GM18873 (cell line): ENCODE measurements at regions not wholly inside any gene's neighbourhood (a gene's known extent, or its start where the extent isn't known, plus 50 kb on each side); places are given as distances from the start of the nearest gene placed in this dataset.

Experiments used
- ATAC-seq: cut with Tn5 transposase; IDR thresholded peaks from one replicate; pipeline ENCODE4 v1.9.1; 2021; ENCODE audit warnings: mild to moderate bottlenecking, moderate library complexity, moderate number of reproducible peaks; ENCODE audit not compliant: unreplicated experiment, low FRiP score

DNA sequence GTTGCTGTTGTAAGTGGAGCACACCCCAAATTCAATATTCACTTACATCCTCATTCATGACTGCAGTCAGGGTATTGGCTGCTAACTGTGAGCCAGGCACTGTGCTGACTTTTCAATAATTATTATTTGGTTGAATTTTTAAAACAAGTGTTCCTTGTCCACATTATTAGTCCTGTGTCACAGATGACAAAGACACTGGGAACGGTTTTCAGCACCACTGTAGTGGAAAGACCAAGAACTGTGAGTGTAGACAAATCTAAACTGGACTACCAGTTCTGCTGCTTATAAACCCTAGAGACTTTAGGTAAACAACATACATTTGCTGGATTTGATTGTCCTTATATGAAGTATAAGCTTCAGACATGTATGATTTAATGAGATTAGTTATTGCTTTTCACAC is 197.7 kb upstream of the ROBO2 start:
- no peak for ATAC-seq

DNA sequence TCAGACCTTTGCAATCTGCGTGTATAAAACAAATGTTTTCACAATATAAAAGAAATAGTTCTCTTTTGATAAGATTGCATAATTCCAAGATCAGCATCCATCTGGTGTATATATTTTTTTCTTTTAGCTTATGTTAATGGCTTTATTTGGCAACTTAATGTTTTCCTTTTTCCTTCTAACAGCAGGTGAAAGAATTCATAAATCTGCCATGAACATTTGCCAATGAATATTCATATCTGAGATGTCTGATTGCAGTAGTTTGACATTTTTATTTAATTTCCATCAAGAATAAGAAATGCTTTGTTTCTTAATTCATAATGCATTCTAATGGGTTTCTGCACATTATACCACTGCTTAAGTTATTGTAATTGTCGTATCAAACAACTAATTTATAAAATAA is 184.4 kb upstream of the ROBO2 start:
- no peak for ATAC-seq

DNA sequence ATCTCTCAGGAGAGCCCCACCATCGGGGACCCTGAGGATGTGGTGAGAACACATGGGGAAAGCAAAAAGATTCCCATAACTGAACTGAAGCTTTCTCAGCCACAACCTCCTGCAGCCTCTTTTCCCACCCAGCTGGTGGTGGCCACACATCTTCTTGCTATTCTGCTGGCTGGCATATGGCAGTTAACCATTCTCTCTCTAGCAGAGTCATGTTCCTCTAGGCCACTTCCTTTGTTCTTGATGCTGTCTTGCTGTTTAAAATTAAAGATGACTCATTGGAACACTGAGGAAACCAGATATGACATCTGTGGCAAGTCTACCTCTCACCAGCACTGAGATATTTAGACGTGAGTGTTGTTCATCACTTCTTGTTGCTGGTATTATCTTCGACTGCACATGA is 180.3 kb upstream of the ROBO2 start:
- peak; percentile 76 for ATAC-seq

DNA sequence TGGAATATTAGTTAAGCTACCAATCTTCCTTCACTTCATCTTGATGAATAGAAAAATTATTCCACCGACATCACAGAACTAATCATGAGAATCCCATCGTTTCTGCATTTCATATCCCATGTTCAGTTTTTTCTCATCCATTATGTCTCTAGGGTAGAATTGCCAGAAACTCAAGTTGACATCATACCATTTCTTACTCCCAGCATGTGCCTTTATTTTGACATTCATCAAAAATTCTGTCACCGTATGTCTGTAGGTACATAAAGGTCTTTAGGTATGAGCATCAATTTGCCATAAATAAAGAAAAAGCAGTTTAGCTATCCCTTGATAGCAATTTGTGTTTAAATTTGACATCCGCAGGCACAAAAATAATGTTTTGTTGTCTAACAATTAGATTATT is 175.5 kb upstream of the ROBO2 start:
- no peak for ATAC-seq

DNA sequence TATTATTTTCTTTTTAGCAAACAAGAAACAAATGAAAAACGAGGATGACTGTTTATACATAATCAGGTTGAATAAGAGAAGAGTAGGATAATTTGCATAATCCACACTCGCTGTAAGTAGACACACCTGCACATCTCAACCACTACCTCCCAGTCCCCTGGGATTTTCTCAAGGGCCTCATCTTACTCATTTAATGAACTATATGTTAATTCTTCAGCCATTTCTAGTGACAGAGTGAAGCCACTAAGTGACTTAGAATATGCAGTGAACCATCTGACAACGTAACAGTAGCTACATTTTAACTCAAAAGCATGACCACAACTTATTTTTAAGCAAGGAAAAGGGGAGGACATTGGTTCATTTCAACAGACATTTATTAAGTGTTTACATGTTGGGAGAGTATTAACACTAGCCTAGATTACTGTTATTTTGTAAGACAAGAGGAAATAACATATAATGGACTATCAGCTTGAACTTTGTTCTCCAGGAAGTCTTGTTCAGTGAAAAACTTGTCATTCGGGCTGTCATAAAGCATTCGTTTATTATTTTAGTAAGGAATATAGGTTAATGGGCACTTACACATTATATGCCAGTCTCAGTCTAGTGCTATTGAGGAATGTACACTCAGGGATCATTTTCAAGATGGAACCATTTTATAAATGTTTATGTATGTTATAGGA is 173.0 kb upstream of the ROBO2 start:
- peak; percentile 95 for ATAC-seq

DNA sequence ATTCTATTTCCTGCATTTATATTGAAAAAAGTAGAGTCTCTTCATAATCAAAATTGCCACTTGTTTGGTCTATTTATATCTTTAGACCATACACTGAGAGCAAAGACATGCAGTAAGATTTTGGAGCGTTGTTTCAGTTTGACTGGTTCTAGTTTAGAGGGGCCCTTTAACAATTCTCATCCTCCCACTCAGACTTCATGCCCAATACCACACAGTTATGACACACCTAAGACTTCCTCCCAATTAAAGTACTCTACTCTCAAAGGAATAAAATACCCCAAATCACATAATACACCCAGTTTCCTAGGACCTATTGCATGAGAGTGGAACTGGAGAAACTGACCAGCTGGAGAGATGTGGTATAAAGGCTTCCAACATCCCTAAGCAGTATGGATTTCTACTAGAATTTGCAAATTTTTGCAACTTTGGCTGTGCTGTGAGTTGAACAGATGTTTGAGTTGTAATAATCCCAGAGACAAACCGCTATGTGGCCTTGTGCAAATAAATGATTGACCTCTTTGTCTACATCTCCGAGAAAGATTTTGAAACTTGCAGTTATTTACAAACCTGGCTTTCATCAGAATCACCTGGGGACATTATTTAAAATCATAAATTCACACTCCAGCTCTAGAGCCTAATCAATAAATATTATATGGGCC is 170.0 kb upstream of the ROBO2 start:
- ATAC-seq, result no peak

DNA sequence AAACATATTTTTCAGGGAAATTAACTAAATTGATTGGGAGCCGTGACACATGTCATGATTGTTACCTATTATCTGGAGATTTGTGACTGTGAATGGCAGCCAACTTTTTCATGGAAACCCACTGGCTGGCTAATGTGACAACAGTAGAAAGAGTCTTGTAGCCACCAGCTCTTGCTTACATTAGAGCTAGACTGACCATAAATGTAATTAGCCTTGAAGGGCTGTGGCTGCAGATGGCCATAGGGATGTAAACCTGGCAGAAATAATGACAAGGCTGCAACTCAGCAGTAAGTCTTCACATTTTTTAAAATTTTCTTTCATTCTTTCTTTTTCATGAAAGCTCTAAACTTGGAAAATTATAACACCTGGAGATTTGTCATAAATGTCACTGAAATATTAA is 168.2 kb upstream of the ROBO2 start:
- ATAC-seq, result no peak

DNA sequence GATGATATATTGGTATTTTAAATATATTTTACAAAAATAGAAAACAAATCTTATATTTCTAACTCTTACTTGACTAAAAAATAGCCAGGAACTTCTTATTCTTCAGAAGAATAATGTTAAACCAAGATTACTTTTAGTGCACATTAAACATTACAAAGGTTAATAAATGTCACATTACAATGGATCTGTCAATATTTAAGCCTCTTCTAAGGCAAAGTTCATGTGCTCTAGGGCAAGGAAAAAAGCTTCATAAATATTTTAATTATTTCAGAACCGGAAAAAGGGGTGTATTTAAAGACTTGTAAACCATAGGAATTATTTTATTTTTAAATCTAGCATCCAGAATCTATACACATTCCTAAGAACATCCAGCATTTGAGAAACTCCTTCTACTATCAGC is 166.9 kb upstream of the ROBO2 start:
- ATAC-seq, result no peak

DNA sequence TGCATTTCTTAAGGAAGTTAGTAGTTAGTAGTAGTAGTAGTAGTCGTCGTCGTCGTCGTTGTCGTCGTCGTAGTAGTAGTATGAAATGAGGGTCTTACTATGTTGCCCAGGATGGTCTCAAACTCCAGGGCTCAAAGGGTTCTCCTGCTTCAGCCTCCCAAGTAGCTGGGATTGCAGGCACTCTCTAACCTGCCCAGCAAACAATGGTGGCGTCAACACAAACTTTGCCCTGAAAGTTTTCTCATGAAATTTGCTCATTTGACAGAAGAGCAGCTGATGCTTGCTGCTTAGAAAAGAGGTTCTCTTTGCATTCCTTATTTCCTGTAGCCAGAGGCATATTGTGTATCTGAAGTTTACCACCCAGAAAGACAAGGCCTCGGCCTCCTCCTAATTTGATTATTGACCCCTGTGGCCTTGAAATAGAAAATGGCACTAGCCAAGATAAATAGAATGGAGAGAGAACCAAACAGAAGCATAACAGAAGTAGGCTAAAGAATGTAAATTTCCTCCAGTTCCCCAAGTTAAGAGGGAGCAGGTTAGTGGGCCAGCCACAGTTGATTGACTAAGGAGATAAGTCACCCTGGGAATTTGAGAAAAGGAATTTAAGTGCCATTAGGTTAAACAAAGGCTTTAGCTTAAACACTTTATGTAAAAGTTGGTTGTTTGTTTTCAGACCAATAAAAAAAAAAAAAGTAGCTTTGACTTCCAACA is 166.2 kb upstream of the ROBO2 start:
- no peak for ATAC-seq

DNA sequence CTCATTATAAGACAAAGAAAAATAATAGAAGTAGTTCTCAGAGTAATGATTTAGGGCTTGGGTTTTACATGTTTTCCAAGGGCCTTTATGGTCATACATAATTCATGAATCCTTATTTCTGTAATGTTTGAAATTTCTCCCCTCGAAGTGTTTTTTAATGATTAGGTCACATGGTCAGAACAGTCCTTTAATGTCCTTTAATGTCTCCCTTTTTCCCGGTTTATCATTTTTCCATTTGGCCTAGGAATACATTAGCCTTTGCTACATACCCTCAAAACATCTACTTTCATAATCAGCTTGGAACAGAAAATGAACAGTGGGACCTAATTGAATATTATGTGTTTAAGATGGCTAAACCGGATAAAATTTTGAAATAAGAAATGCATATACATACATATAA is 159.9 kb upstream of the ROBO2 start:
- no peak for ATAC-seq

DNA sequence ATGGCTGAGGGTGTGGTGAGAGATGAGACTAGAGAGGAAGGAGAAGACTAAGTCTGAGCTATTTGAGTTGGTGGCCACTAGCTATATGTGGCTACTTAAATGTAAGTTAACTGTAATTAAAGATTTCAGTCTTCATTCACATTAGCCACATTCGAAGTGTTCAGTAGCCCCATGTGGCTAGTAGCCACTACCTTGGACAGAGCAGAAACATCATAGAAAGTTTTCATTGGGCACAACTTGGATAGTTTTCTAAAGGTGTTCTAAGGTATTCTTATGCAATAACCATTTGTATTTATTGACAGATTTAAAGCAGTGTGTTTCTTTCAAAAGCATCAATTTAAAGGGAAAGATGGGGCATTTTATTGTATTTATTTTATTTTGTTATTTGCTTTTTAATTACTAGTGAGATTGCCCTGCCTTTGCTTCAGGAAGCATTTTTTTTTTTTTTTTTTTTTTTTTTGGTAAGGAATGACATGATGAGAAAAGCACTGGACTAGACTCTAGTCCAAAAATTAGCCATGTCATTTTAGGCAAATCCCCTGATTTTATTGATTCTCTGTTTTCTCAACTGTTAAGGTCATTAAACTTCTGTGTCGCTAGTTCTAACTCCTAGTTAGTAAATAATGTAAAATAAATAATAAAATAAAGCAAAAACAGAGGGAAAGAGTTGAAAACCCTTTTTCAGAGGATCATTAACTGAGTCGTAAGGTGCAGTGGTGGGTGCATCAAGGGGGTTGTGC is 153.0 kb upstream of the ROBO2 start:
- no peak for ATAC-seq

DNA sequence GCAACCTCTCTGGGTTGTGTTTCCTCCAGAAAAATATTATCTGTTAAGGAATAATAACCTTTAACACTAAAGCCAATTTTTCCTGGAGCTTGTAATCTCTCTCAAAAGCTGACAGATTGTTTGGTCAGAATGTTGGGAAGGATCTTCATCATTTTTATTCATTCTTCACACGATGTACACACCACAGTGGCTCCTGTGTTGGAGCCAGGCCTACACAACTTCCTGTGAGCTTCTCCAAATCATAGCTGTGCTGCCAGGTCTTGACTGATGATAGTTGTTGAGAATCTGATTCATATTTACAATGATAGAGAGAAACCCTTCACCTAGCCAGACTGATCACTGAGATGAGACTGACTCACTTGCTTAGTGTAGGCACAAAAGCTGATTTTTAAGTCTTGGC is 151.0 kb upstream of the ROBO2 start:
- no peak for ATAC-seq

DNA sequence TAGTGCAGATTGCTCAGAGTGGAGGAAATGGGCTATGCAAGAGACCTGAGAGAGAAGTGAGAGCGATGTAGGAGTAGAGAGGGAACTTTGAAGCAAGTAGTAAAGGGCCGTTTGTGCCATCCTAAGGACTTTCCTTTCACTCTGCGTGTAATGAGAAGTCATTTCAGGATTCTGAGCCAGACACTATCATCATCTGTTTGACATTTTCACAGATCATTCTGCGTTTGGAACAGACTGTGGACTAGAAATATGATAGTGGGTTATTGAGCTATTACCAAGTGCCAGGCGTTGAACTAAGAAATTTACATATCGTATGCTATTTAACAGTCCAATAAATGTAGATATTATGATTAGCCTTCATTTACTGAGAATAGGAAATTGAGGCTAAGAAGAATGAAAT is 150.0 kb upstream of the ROBO2 start:
- no peak for ATAC-seq

DNA sequence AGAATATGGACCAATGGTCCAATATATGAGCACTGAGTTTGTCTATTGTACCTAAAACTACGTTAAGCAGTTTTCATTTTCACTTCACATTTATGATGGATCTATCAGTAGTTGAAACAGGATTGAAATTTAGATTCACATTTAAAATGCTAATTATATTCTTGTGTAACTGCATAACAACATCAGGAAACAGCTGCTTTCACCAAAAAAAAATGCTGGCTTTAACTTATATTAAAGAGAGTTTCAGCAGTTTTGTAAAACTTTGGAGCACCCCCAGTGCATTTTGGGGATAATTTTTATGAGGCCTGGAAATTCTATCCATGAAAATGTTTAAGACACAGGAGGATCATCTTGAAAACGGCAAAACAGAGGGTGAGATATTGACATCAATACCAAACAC is 142.8 kb upstream of the ROBO2 start:
- ATAC-seq, result no peak

DNA sequence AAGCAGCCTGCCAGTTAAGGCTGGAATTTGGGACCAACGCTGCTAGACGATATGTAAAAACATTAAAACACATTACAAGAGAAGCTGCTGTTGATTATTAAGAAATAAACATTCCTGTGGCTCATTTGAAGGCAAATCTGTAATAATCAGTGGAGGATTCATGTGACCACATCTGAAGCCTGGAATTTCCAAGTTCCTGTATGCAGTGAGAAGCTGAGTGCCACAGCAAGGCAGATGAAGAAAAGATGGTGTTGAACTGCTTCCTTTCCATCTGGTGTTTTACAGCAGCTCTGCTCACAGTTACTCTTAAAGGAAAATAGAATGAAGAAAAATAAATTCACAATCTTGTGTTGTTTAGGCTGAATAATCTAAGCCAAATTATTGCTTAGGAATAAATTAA is 139.3 kb upstream of the ROBO2 start:
- ATAC-seq, result no peak

DNA sequence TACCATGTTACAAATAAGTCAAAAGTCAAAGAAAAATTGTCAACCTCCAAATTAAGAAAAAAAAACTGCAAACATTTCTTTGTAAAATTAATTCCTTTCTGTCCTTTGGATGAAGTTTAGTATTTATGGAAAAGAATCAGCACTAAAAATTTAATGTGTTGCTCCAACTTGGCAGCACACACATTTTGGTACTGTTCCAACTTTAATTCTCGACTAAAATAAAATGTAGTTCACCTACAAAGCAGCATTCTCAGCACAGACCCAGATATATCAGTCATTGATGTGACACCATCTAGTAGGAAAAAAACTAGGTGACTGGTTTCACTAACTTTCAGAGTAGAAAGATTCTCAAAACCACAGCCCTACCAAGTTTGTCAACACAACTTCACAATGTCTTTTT is 131.7 kb upstream of the ROBO2 start:
- ATAC-seq, result no peak

DNA sequence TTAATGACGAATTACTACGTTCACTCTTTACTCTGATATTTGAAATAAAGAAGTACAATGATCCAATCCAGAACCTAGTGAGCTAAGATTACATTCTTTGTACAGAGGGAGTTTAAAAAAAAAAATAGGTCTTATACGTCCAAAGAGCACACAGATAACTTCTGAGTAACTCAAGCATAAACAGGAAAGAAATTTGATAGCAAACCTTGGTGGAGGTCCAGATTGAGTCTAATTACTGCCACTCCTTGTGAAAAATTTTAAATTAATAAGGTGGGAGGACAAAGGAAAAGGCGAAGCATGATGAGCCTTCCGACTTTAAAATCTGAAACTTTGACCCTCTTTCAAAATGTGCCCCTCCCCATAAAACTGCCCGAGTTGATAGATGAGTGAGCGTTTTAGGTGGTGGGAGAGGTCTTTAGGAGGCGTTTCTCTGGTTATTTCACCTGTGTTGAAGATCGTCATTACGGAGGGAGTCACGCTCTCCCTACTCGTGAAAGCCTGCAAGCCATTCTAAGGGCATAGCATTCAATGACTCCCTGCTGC is 127.0 kb upstream of the ROBO2 start:
- ATAC-seq, result no peak

DNA sequence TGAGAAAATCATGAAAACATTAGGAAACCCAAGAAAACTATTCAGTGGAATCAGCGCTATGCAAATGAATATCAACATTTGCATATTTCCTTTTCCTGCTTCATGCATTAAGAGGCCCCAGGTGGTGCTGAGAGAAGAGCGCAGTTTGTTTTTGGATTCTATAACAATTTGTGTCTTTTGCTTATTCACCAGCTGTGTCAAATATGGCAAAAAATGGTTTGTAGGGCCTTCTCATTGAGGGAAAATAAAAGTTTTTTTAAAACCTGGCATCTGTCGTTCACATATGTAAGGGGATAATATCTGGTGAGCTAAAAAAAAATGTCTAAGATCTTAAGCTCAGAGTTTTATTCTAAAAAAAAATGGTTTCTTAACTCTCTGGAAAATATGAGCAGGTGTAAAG is 122.5 kb upstream of the ROBO2 start:
- no peak for ATAC-seq

DNA sequence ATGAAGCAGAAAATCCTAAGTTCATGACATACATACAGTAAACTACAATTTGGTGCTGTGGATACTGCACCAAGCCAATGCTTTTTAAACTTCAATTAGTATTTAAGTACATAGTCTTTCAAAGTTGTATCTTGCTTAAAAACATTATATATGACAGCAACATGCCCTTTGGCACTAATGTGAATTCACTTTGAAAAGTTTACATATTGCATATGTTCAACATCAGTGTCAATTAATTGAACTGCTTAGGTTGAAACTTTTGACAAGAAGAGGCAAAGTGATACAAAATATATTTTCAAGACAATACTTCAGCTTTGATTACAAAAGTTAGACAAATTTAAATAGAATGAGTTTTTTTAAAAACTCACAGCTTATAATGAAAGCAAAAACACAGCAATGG is 119.4 kb upstream of the ROBO2 start:
- no peak for ATAC-seq

DNA sequence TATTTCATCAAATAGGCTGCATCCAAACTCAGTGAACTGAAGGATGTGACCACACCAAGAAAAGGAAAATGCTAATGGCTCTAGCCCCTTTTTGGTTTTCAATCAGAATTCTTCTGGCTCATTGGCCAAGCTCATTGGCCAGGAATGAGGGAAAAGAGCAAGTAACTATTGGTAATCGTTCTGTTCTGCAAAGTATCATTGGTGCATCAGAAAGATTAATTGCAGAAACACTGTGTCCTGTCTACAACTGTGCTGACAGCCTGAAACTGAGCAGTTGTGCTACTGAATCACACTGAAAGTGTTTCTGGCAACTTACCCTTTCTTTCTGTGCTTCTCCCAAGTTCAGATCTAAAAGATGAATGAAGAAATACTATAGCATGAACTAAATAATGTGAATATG is 116.4 kb upstream of the ROBO2 start:
- ATAC-seq, result no peak

DNA sequence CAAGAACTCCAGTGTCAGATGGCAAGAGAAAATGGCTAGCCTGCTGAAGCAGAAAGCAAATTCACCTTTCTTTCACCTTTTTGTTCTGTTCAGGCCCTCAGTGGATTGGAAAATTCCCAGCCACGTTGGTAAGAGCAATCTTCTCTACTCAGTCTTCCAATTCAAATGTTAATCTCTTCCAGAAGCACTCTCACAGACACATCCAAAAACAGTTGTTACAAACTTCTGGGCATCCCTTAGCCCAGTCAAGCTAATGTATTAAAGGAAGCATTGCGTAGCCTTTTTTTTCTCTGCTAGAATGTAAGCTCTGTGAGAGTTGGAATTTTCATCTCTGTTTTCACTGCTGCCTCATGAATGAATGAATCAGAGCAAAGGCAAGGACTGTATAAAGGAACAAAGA is 109.2 kb upstream of the ROBO2 start:
- no peak for ATAC-seq
